ENCODE measurements at regions not wholly inside any gene's neighbourhood (a gene's known extent, or its start where the extent isn't known, plus 50 kb on each side); places are given as distances from the start of the nearest gene placed in this dataset.

DNA sequence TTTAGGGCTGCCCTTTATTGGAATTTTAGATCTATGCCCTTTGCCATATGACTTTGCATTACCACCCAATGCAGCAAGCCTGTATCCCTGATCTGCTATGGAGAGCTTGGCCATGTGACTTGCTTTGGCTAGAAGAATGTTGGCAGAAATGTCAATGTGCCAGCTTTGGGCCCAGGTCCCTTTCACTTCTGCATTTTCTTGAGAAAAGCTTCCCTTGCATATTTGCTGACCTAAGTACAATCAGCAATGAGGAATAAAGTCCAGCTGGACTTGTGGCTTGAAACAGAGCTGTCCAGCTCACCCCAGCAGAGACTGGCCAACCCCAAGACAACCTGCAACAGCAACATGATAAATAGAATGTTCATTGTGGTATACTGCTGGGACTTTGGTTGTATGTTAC, 135.9 kb downstream of the PAH start:
- no peak for DNase-seq

DNA sequence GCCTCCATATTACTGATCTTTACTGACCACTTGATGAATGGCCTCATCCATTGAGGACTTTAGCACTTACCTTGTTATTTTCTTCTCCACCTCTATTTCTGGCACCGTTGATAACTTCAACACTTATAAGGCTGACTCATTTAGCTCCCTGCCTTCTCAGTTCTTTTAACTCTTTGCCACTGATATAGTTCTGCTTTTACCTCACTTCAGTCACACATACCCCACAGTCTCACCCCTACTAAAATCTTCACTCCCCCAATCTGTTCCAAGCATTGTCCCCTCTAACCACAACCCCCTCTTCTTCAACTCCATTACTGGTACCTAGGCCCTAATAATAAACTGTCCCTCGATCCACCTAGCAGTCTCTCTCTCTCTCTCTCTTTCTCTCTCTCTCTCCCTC, 141.0 kb downstream of the PAH start:
- no peak for DNase-seq

DNA sequence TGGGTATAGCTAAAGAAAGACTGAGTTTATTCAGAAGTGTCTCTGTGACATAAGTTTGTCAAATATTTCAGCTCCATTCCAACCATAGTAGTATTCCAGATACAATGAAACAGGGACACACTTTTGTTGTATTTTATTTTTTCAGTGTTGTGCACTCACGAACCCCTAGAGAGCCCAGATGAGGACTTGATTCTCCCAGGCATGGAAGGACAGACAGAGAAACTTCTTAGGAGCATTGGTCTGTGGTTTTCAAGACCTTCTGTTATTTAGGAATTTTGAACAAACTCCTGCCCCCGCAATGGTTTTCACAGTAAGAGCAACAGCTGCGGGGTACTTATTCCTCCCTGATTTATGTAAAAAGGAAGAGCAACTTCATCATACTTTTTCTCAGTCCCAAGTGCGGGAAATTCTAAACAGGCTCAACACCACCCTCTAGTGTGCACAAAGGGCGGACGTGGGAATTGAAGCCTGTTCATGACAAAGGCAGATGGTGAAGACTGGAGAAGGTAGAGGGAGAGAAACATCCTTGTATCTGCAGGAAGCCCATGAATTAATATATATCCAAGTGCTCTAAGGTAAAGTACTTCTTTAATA, 147.6 kb downstream of the PAH start:
- peak; percentile 12 for DNase-seq

DNA sequence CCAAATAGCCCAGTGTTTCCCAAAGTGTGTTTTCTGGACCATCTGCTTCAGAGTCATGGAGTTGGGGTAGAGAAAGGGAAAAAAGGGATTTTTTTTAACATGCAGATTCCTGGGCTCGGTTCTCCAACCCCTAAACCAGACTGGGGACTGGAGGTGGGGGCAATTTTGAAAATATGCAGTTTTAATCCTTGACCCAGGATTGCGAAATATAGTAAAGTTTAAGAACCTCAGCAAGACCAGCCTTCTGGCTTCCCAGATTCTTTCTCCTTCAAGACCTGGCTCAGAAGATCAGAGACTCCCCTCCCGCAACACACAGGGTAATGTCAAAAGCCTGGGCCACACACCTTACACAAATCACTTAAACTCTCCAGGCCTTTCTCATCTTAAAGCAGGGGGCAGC, 150.1 kb downstream of the PAH start:
- no peak for DNase-seq

DNA sequence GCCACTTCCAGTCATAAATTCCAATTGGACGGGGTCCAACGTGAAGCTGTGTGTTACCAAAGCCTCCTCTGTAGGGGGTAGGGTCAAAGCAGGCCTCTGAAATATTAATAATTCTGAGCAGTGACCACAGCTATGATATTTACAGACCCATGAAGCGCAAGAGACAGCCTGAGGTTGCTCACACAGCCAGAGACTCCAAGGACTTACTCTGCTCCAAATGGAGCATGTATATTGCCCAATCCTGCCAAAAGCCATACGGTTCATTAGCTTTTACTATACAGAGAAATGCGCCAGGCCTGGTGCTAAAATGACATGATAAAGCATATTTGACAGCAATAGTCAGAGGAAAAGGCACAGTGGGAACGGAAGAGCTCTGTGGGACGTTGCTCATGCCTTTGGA, 151.3 kb downstream of the PAH start:
- no peak for DNase-seq

DNA sequence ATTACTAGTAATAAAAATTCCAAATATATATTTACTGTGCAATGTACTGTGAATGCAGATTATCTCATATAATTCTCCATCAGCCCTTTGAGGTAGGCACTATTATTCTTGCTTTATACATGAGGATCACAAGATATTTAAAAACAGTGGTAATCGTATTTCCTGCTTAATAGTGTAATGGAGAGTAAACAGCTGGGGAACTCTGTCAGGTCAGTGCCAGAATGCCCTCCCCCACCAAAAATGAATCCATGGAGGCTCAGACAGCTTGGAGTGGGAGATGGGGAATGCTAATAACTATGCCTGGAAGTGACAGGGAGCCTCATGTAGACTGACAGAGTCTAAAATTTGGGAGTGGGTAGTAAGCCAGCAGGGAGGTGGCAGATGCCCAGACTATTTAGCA, 153.6 kb downstream of the PAH start:
- DNase-seq = no peak

DNA sequence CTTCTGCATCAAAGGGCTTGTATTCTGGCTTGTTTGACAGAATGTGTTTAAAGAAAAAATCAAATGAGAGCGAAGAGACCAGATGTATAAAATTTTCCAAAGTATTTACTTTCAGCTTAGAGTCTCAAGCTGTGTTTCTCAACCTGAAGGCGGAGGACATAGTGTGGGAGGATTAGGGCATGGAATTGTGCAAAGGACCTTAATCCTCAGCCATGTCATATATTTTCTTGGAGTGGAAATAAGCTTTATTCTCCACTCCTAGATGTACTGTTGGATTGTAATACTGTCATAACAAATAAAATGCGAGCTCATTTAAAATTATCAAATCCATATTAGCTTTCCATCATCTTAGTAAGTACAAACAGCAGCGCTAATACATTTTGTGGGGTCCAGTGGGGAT, 154.0 kb downstream of the PAH start:
- DNase-seq = no peak

DNA sequence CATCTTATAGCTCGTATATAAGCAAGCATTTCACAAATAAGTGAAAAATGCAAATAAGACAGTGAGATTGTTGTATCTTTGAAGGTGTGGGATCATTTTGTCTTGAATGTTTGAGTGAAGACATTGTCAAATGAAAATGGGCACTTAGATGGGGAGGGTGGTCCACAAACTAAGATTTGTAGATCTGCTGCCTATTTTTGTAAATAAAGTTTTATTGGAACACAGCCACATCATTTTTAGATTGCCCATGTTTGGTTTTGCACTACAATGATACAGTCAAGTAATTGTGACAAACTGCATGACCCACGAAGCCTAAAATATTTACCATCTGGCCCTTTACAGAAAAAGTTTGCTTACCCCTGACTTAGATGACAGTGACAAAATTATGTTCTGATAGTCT, 156.7 kb downstream of the PAH start:
- no peak for DNase-seq

DNA sequence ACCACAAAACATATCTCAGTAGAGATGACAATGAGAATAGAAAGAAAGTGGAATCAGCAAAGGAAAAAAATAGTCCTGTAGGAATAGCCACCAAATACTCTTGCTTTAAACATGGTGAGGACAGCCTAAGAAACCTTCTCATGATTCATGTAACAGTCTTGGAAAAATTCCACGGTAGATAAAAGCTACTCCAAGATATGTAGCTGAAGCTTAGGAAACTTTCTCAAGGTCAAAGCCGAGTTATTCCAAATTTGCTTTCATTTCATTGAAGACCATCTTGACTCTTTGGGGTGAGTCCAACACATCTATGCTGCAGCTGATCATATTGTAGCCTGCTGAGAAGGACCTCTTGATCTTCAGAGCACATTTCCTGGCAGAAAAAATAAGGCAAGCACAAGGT, 157.6 kb downstream of the PAH start:
- no peak for DNase-seq

DNA sequence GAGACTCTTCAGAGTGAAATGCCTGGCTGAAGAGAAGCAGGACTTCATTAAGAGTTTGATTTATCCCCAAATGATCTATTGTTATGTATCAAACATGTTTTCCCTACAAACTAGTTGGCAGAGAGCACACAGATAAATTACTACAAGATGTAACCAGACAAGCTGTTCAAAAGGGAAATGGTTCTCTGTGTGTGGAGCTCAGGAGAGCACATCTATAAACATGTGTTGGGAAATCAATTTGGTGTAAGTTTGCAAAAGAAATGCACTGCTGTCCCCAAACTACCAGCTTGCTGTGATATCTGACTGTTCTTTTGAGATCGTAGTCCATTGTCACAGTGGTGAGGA, 159.2 kb downstream of the PAH start:
- DNase-seq = no peak

DNA sequence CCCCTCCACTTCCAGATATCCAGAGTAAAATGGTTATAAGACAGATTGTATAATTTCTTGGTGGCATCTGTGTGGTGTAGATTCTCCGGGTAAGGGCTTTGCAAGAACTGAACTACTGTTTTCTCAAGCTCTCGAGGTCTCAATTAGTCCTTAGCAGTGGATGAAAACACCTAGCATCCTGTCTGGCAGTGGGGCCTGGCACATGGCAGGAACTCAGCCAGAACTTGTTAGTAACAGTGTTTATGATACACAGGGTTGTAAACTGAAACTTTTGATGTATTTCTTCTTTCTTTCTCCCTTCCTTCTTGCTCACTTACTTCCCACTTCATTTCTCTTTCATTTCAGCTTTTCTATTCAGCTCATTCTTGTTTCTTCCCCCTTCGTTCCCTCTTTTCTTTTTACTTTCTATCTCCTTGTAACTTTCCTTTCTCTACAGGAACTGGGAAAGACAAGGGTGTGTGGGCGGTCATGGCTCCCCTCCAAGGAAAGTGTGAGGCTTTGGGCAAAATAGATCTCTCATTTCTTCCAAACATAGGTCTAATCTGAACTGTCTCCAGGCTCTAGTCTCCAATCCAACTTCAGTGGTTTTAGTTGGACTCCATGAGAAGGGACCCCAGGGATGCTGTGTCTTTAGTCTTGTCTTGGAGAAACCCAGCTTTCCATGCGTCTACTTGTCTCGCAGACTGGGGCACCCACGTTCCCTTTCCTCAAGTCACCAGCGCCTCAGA, 159.7 kb downstream of the PAH start:
- DNase-seq = no peak

DNA sequence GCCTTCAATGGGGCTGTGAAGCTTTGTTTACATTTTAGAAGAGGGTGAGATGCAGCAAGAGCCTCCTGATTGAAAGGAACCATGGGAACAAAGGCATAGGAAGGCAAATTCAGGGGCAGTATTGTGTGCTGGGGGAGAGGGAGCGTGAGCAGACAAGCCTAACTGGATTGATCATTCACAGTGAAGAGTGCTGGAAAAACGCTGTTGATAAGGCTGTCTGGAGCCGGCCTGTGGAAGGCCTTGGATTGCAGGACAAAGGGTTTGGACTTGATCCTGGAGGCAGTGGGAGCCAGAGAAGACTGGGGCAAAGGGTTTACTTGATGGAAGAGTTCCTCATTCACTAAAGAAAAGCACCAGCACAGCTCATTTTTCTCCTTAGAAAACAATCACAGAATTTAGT, 160.5 kb downstream of the PAH start:
- no peak for DNase-seq

DNA sequence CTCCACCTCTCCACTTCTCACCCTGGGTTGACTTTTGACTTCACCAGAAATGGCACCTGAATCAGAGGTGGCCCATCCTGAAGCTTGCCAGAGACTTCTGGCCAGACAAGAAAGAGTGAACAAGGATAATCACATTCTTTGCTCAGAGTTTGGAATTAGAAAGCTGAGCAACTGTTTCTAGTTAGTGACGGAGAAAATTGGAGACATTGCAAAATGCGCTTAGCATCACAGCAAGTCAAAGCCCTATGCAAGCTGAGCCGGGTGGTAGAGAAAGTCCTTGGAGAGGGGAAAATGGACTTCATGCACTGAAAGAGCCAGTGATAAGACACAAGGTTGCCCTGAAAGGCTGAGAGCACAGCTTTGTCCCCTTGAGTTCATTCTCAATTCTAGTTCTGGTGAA, 161.8 kb downstream of the PAH start:
- DNase-seq = no peak

DNA sequence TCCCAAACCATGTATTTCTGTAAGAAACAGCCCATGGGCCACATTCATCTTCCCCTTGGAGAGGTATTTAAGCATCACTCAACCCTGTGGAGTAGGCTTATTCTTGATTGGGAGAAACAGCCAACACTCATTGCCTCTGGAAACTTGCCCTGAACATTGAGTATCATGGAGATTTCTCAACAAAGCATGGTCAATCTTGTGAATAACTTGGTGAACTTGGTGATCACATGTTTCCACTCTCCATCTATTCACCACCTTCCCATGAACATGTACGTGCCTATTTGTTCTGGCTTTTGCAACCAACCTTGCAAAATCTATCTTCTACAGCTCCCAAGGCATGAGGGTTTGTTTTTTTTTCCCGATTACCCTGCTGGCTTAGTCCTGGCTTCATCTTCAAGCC, 163.2 kb downstream of the PAH start:
- DNase-seq = no peak

DNA sequence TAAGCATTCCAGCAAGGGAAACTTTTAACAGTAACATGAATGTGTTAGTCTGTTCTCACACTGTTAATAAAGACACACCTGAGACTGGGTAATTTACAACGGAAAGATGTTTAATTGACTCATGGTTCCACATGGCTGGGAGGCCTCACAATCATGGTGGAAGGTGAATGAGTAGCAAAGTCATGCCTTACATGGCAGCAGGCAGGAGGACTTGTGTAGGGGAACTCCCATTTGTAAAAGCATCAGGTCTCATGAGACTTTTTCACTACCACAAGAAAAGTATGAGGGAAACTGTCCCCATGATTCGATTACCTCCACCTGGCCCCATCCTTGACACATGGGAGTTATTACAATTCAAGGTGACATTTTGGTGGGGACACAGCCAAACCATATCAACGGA, 168.3 kb downstream of the PAH start:
- no peak for DNase-seq

DNA sequence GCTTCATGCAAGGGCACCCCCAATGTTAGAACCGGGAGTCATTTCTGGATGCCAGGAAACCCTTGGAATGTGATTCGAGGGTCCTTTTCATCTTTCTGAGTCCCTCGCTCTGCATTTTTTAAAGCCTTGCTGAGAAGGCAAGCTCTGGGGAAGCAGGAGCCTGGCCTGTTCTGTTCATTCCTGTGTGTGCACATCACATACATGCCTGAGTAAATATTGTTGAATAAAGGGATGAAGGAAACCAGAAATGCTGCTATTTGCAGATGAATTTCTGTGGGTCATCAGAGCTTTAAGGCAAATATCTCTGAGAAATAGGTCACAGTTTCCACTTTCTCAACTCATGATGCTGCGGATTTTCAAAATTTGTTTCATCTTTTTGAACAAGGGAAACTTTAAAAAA, 170.1 kb downstream of the PAH start:
- no peak for DNase-seq

DNA sequence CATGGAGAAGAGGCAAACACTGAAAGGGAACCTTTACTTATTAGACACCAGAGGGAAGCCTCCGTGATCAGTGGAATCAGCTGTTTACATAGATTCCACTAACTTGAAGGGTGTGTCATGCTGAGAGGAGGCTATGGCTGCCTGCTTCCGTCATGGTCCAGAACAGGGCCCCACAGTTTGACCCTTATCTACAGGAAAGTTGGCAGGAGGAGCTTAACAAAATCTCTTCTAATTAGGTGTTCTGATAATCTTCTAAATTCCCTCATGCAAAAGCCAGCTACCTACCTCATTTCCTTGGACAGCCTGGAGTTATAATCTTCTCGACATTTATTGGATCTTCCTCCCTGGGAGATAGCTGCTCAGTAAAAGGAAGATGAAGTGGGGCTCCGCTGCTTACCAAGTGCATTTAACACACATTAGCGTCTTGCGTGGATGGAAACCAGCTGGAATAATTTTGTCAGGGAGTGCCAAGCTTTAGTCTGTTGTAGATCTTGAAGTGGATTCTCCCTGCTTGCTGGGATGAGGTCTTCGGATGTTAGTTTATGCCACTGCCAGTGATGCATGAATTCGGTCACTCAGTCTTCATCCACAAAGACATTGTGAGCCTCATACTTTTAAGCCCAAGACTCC, 171.0 kb downstream of the PAH start:
- DNase-seq = no peak

DNA sequence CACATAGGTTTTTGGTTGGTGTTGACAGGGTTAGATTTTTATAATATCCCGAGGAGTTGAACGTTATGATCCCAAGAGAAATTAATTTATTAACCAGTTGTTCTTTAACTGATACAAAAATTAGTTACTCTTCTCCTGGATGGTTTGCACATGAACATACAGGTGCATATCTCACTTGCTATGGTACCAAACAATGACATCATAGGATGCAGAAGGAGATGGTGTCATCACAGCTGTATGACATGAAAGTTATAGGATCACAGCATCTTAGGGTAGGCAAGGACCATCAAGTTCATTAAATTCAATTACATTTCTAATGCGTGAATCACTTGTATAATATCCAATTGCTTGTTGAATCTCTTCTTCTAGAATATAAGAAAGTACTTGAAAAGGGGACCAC, 175.8 kb downstream of the PAH start:
- DNase-seq = no peak

DNA sequence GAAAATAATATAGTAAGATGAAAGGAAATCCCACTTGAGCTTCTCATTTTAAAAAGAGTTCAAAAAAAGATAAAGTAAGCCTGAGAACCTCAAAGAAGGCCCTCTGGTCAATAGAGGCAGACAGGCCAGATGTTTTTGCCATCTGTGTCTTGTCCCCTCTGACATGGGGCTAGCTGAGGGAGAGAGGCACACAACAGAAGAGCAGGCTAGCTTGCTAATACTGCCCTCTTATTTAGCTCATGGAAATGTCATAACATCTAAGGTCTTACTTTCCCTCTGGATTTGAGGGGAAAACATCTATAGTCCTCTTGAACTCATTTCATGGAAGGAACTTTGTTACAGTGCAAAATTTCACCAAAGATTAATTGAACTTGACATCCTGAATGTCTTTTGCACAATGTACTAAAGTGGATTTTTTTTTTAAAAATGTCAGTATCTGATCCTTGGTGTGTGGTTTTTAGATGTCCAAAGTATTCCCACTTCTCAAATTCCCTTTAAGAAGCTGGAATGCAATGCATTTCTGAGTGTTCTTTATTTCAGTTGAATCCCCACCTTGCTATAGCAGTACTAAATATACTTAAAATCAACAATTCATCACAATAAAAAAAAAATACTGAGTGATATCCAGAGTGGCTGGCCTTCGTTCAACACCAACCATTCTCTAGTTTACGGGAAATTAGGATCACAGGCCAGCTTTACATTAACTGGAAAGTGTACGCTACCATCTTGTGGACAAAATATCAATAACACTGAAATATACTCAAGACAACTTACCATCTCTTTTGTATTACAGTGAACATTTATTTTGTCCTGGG, 176.7 kb downstream of the PAH start:
- no peak for DNase-seq

DNA sequence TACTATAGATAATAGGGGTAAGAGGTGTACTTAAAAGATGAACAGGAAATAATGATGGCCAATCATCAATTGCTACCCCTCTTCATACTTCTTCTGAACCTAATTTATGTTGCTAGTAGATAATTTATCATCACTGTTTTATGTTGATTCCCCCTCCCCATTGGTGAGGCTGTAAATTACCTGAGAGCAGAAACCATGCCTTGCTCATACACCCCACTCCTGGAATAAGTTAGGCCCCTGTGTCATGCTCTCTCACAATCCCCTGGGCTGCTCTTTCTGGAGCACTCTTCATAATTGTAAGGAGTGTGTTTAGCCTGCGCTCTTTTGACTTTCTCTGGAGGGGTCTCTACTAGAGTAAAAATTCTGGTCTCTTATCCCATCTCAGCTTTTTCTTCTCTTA, 180.7 kb downstream of the PAH start:
- no peak for DNase-seq

DNA sequence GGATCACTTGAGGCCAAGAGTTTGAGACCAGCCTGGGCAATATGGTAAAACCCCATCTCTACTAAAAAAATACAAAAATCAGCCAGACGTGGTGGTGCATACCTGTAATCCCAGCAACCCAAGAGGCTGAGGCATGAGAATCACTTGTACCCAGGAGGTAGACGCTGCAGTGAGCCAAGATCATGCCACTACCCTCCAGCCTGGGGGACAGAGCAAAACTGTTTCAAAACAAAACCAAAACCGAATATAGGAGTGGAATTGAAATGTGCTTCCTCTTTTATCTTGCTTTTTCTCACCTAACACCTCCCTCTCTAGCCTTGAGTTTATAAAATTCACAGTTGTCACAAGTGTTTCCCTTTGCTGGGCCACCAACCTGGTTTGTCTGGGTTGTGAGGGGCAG, 181.9 kb downstream of the PAH start:
- no peak for DNase-seq

DNA sequence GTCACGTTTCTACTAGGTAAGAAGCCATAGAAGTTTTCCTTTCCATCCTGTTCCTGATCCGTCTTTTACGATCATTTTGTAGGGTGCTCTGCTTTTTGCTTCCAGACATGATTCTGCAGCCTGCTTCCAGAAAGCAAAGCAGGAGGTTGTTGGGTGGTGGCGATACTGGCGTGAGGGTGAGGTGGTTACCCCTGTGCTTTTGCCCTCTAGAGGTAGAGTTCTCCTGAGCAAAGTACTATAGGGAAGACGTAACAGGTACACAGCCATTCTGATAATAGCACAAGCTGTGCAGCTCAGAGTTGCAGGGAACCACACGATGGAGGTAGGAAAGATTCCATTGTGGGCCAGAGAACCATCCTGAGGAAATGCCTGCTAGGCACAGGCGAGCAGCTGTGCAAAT, 186.0 kb downstream of the PAH start:
- DNase-seq = no peak

DNA sequence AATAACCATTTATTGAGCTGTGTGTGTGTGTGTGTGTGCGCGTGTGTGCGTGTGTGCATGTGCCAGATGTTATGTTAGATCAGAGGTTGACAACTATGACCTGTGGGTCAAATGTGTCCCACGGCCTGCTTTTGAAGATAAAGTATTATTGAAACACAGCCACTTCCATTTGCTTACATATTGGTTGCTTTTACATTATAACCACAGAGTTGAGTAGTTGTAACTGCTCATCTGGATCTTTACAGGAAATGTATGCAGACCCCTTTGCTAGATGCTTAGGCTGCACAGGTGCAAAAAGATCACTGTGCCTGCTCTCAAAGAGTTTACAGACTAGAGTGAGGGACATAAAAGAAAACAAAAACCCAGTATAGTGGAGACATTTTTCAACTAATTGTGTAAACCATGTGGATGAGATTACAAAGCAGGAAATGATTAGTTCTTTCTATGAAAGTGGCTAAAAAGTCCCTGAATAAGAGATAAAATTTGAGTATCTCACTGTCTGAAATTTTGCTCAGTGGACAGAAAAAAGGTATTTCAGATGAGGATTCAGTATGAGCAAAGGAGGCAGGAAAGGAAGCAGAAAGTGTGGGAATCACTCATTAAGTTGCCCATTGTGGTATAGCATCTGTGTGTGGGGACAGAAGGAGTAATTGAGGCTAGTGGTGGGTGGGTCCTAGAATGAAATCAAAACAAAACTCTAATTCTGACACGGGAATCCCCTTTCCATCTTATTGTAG, 188.4 kb downstream of the PAH start:
- DNase-seq = no peak

Measured in activated naive CD4-positive, alpha-beta T cell treated with anti-CD3 and anti-CD28 coated beads, Interleukin-2, amount 50 U/mL, for 16 hours (primary cell).